K562 (cell line): ENCODE measurements at regions not wholly inside any gene's neighbourhood (a gene's known extent, or its start where the extent isn't known, plus 50 kb on each side); places are given as distances from the start of the nearest gene placed in this dataset.

Source experiments
- CTCF ChIP-seq, 3 experiments: IDR thresholded peaks in 2 of 3; conservative IDR thresholded peaks in 1 of 3; 2 replicates each; pipeline ENCODE4 v1.5.1; 2011 to 2012; ENCODE audit warnings: low read length in 3 of 3, mild to moderate bottlenecking in 3 of 3, control low read depth in 2 of 3, improper control_type of control experiment in 1 of 3, inconsistent platforms in 1 of 3, low read depth in 1 of 3, mixed read lengths in 1 of 3, moderate library complexity in 1 of 3; ENCODE audit not compliant: insufficient read depth in 2 of 3
- DIDO1 ChIP-seq: fragments of 450-650 bp; IDR thresholded peaks from 2 replicates; pipeline ENCODE4 v1.6.1; 2016; ENCODE audit warnings: low read depth, missing biosample characterization, missing genetic modification characterization
- EGR1 ChIP-seq: fragments of 450-650 bp; conservative IDR thresholded peaks from 2 replicates; pipeline ENCODE4 v1.6.1; 2017; ENCODE audit warnings: mild to moderate bottlenecking
- KAT7 ChIP-seq: sonication (generic); formaldehyde crosslinking; IDR thresholded peaks from 2 replicates; pipeline ENCODE4 v1.8.0; 2022; ENCODE audit warnings: missing genetic modification reagents, mild to moderate bottlenecking, borderline replicate concordance
- NCOA2 ChIP-seq, 2 experiments: fragments of 450-650 bp; IDR thresholded peaks; 2 replicates each; pipeline ENCODE4 v1.6.1; 2018; ENCODE audit warnings: mild to moderate bottlenecking in 2 of 2, moderate library complexity in 1 of 2; ENCODE audit not compliant: partially characterized antibody in 2 of 2
- PATZ1 ChIP-seq: fragments of 250-450 bp; sonication (Bioruptor Pico); IDR thresholded peaks from 2 replicates; pipeline ENCODE4 v1.5.0; 2020; ENCODE audit warnings: mild to moderate bottlenecking, borderline replicate concordance
- PREB ChIP-seq: sonication (generic); formaldehyde crosslinking; IDR thresholded peaks from 2 replicates; pipeline ENCODE4 v1.8.1; 2023; ENCODE audit warnings: mild to moderate bottlenecking, missing genetic modification reagents
- ZNF764 ChIP-seq: fragments of 250-450 bp; sonication (Bioruptor Pico); IDR thresholded peaks from 2 replicates; pipeline ENCODE4 v1.4.0; 2020; ENCODE audit warnings: low read depth, mild to moderate bottlenecking, moderate library complexity

- TF ChIP-seq DIDO1 = no peak
- no peak for TF ChIP-seq KAT7 (CRISPR knock-in tag)
- no peak for TF ChIP-seq ZNF764 (CRISPR knock-in tag)
- no peak for TF ChIP-seq PREB (CRISPR knock-in tag)
- TF ChIP-seq NCOA2 (IDR thresholded peaks at IDR 0.05; ENCODE audit: partially characterized antibody in 2 of 2) = no peak
- TF ChIP-seq EGR1 = no peak
- no peak for TF ChIP-seq CTCF (IDR thresholded peaks at IDR 0.05 in 2 of 3, conservative IDR thresholded peaks at IDR 0.05 in 1 of 3; ENCODE audit: insufficient read depth in 2 of 3, low read depth in 1 of 3, low read length in 3 of 3)
- TF ChIP-seq PATZ1 (CRISPR knock-in tag) = no peak
Measured at GRCh38 chr17:53316073-53316472, 506.7 kb upstream of the KIF2B start.
